Panc1 (cell line): ENCODE measurements at regions not wholly inside any gene's neighbourhood (a gene's known extent, or its start where the extent isn't known, plus 50 kb on each side); places are given as distances from the start of the nearest gene placed in this dataset.

Experiments used
- ATAC-seq: fragments of 200-7000 bp; cut with Tn5 transposase; 2 replicates; pipeline ENCODE4 v1.9.1; 2020; ENCODE audit warnings: mild to moderate bottlenecking, moderate library complexity
- BruUV-seq: library from RNA; stranded (reverse); fragments of 400-500 nt; replicated peaks from 2 replicates; lab custom pipeline; 2021; lab: Mats Ljungman, UMichigan
- CTCF ChIA-PET: fragments of 300-600 bp; sonication (Branson Sonifier 250); formaldehyde crosslinking; loops from one replicate; lab custom pipeline; 2022; ENCODE audit warnings: antibody characterized with exemption; lab: Charles Lee
- POLR2A ChIA-PET: fragments of 300-600 bp; sonication (Branson Sonifier 250); formaldehyde crosslinking; loops from one replicate; lab custom pipeline; 2022; ENCODE audit warnings: antibody characterized with exemption; lab: Charles Lee
- DNase-seq: peaks from one replicate; pipeline ENCODE4 v3.0.0-alpha.2; 2010; ENCODE audit warnings: low read depth, low spot score
- H3K27ac ChIP-seq: 2 replicates; pipeline ENCODE4 v1.5.1; 2011; ENCODE audit warnings: mild to moderate bottlenecking, low read length, inconsistent platforms
- H3K27me3 ChIP-seq: fragments of 200-500 bp; sonication (Bioruptor generic); 2 replicates; pipeline ENCODE4 v1.6.0; 2014; ENCODE audit warnings: low read length, inconsistent platforms; ENCODE audit not compliant: control insufficient read depth, insufficient read depth
- H3K36me3 ChIP-seq: fragments of 200-500 bp; sonication (Bioruptor generic); 2 replicates; pipeline ENCODE4 v1.5.1; 2014; ENCODE audit warnings: inconsistent platforms, mild to moderate bottlenecking, low read length, moderate library complexity; ENCODE audit not compliant: control insufficient read depth, insufficient read depth
- H3K4me1 ChIP-seq: 2 replicates; pipeline ENCODE4 v1.5.1; 2011; ENCODE audit warnings: inconsistent platforms, mild to moderate bottlenecking, low read length, moderate library complexity; ENCODE audit not compliant: control insufficient read depth, insufficient read depth
- H3K4me3 ChIP-seq, 2 experiments: 2 replicates each; pipeline ENCODE4 v1.5.1; 2011 to 2012; ENCODE audit warnings: low read depth in 2 of 2, low read length in 2 of 2, mild to moderate bottlenecking in 2 of 2, inconsistent platforms in 1 of 2, moderate library complexity in 1 of 2
- H3K9me3 ChIP-seq: fragments of 200-500 bp; sonication (Bioruptor generic); 2 replicates; pipeline ENCODE4 v1.5.1; 2014; ENCODE audit warnings: low read depth, mild to moderate bottlenecking, inconsistent platforms, low read length, moderate library complexity; ENCODE audit not compliant: control insufficient read depth, insufficient read depth
- CTCF ChIP-seq: fragments of 450-650 bp; IDR thresholded peaks from 2 replicates; pipeline ENCODE4 v1.5.1; 2017; ENCODE audit warnings: mild to moderate bottlenecking
- POLR2AphosphoS5 ChIP-seq: IDR thresholded peaks from 2 replicates; pipeline ENCODE4 v1.6.1; 2012; ENCODE audit warnings: mild to moderate bottlenecking, low read depth, low read length, moderate library complexity
- REST ChIP-seq, 2 experiments: IDR thresholded peaks; 2 replicates each; pipeline ENCODE4 v1.6.1; 2011 to 2012; ENCODE audit warnings: low read depth in 2 of 2, control low read depth in 1 of 2, low read length in 1 of 2, mild to moderate bottlenecking in 1 of 2, moderate library complexity in 1 of 2; ENCODE audit not compliant: insufficient read depth in 1 of 2
- SIN3A ChIP-seq: IDR thresholded peaks from 2 replicates; pipeline ENCODE4 v1.6.1; 2012; ENCODE audit warnings: low read depth, mild to moderate bottlenecking, low read length, moderate library complexity, borderline replicate concordance; ENCODE audit not compliant: insufficient read depth
- TCF7L2 ChIP-seq: IDR thresholded peaks from 2 replicates; pipeline ENCODE4 v1.6.1; 2011; ENCODE audit warnings: mild to moderate bottlenecking, low read depth, low read length, inconsistent platforms
- in situ Hi-C: cut with HindIII; loops from 2 replicates; pipeline ENCODE4 v1.10.0; 2016; ENCODE audit warnings: low sequenced_read_pairs, low pct_unique_long_range_greater_than_20kb
- intact Hi-C: fragments of 100-400 bp; cut with micrococcal nuclease; formaldehyde crosslinking; loops from one replicate; pipeline ENCODE4 v1.10.0; 2022; ENCODE audit not compliant: unreplicated experiment

- peaks cover 3% of the 10 kb centered on the region for H3K9me3 ChIP-seq
- intact Hi-C loops = no loop called here
- no TSS peak for BruUV-seq
- ATAC-seq = no peak
- in situ Hi-C loops = no loop called here
- H3K36me3 ChIP-seq = no peaks in the 10 kb centered on the region
- no peak overlapping the region for H3K4me3 ChIP-seq
- no peaks in the 10 kb centered on the region for H3K27me3 ChIP-seq
- ChIA-PET POLR2A (no interaction called here), CTCF (interaction anchor here (0.7 kb wide), 1 partner anchor 307 kb away, joined by 3 read pairs; no protein-coding TSS in a partner anchor)
- TF ChIP-seq REST (IDR thresholded peaks at IDR 0.05; ENCODE audit: insufficient read depth in 1 of 2, low read depth in 2 of 2, low read length in 1 of 2) (no peak), SIN3A (no peak), TCF7L2 (no peak), CTCF (no peak)
- H3K4me1 ChIP-seq = no peaks in the 10 kb centered on the region
- no peak overlapping the region for H3K27ac ChIP-seq
- no peak for DNase-seq
Measured at GRCh38 chr3:110773413-110773954, 298.1 kb upstream of the NECTIN3 start.

GRCh38 chr3:110774496-110775265 is 296.9 kb upstream of the NECTIN3 start:
- in situ Hi-C loops (no loop called here), intact Hi-C loops (no loop called here)
- ATAC-seq (no peak), DNase-seq (no peak)
- Histone ChIP-seq H3K27ac (no peak overlapping the region), H3K36me3 (no peaks in the 10 kb centered on the region), H3K4me3 (no peak overlapping the region), H3K9me3 (peaks cover 3% of the 10 kb centered on the region), H3K4me1 (no peaks in the 10 kb centered on the region), H3K27me3 (no peaks in the 10 kb centered on the region)
- TF ChIP-seq POLR2AphosphoS5 = no peak
- no peak for TF ChIP-seq REST (IDR thresholded peaks at IDR 0.05; ENCODE audit: insufficient read depth in 1 of 2, low read depth in 2 of 2, low read length in 1 of 2)
- TF ChIP-seq CTCF = no peak
- no peak for TF ChIP-seq TCF7L2
- TF ChIP-seq SIN3A = no peak
- no TSS peak for BruUV-seq
- CTCF ChIA-PET = no interaction called here
- POLR2A ChIA-PET = no interaction called here
